HL-60 (cell line): ENCODE measurements at regions not wholly inside any gene's neighbourhood (a gene's known extent, or its start where the extent isn't known, plus 50 kb on each side); places are given as distances from the start of the nearest gene placed in this dataset.

Experiments
- DNase-seq, 2 experiments: peaks; one replicate each; pipeline ENCODE4 v3.0.0-alpha.2; 2010 to 2020; ENCODE audit warnings: low read depth in 1 of 2, low spot score in 1 of 2
- H3K27ac ChIP-seq: fragments of 250-450 bp; sonication (Bioruptor Pico); replicated peaks from 2 replicates; pipeline ENCODE4 v1.5.1; 2020; ENCODE audit warnings: mild to moderate bottlenecking, moderate library complexity
- H3K27me3 ChIP-seq: fragments of 250-450 bp; sonication (Bioruptor Pico); 2 replicates; pipeline ENCODE4 v1.5.1; 2021; ENCODE audit warnings: mild to moderate bottlenecking, moderate library complexity; ENCODE audit not compliant: insufficient read depth, poor library complexity, severe bottlenecking
- H3K4me3 ChIP-seq: replicated peaks from 2 replicates; pipeline ENCODE4 v1.5.1; 2011; ENCODE audit warnings: mild to moderate bottlenecking, control low read depth, low read length; ENCODE audit not compliant: insufficient read depth
- GABPA ChIP-seq: IDR thresholded peaks from 2 replicates; pipeline ENCODE4 v1.6.1; 2012; ENCODE audit warnings: low read depth
- POLR2AphosphoS5 ChIP-seq: IDR thresholded peaks from 2 replicates; pipeline ENCODE4 v1.6.1; 2012; ENCODE audit warnings: low read depth
- SPI1 ChIP-seq: IDR thresholded peaks from 2 replicates; pipeline ENCODE4 v1.6.1; 2012; ENCODE audit warnings: low read depth, mild to moderate bottlenecking, borderline replicate concordance
- TF ChIP-seq, protein P1 (sequence below): IDR thresholded peaks from 2 replicates; pipeline ENCODE4 v1.6.1; 2012; ENCODE audit warnings: low read depth; ENCODE audit not compliant: insufficient replicate concordance
- TF ChIP-seq, protein P2 (sequence below): IDR thresholded peaks from one replicate; pipeline ENCODE4 v1.5.1; 2011; ENCODE audit warnings: low read length, control low read depth, inconsistent platforms; ENCODE audit not compliant: insufficient read depth

DNA sequence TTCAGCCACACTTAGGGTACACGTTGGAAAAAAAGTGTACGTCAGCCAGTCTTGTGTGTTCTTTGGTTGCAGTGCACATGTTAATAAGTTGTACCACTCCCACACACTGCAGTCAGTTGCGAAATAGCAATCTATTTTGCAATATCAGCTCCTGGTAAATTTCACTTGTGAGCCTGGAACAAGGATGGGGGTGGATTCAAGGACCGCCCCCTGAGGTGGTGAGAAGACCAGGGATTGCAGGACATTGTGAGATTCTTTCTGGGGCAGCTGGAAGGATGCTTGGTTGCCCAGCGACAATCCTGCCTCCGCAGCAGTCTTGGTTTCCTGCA lies 78.6 kb upstream of the ZFHX3 start:
- H3K27me3 ChIP-seq = no peaks in the 10 kb centered on the region
- TF ChIP-seq, protein P1, sequence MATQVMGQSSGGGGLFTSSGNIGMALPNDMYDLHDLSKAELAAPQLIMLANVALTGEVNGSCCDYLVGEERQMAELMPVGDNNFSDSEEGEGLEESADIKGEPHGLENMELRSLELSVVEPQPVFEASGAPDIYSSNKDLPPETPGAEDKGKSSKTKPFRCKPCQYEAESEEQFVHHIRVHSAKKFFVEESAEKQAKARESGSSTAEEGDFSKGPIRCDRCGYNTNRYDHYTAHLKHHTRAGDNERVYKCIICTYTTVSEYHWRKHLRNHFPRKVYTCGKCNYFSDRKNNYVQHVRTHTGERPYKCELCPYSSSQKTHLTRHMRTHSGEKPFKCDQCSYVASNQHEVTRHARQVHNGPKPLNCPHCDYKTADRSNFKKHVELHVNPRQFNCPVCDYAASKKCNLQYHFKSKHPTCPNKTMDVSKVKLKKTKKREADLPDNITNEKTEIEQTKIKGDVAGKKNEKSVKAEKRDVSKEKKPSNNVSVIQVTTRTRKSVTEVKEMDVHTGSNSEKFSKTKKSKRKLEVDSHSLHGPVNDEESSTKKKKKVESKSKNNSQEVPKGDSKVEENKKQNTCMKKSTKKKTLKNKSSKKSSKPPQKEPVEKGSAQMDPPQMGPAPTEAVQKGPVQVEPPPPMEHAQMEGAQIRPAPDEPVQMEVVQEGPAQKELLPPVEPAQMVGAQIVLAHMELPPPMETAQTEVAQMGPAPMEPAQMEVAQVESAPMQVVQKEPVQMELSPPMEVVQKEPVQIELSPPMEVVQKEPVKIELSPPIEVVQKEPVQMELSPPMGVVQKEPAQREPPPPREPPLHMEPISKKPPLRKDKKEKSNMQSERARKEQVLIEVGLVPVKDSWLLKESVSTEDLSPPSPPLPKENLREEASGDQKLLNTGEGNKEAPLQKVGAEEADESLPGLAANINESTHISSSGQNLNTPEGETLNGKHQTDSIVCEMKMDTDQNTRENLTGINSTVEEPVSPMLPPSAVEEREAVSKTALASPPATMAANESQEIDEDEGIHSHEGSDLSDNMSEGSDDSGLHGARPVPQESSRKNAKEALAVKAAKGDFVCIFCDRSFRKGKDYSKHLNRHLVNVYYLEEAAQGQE = no peak
- TF ChIP-seq SPI1 (no peak), POLR2AphosphoS5 (no peak), GABPA (no peak)
- TF ChIP-seq, protein P2, sequence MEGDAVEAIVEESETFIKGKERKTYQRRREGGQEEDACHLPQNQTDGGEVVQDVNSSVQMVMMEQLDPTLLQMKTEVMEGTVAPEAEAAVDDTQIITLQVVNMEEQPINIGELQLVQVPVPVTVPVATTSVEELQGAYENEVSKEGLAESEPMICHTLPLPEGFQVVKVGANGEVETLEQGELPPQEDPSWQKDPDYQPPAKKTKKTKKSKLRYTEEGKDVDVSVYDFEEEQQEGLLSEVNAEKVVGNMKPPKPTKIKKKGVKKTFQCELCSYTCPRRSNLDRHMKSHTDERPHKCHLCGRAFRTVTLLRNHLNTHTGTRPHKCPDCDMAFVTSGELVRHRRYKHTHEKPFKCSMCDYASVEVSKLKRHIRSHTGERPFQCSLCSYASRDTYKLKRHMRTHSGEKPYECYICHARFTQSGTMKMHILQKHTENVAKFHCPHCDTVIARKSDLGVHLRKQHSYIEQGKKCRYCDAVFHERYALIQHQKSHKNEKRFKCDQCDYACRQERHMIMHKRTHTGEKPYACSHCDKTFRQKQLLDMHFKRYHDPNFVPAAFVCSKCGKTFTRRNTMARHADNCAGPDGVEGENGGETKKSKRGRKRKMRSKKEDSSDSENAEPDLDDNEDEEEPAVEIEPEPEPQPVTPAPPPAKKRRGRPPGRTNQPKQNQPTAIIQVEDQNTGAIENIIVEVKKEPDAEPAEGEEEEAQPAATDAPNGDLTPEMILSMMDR = no peak
- DNase-seq = peak in 1 of 2 experiments; percentile 90

DNA sequence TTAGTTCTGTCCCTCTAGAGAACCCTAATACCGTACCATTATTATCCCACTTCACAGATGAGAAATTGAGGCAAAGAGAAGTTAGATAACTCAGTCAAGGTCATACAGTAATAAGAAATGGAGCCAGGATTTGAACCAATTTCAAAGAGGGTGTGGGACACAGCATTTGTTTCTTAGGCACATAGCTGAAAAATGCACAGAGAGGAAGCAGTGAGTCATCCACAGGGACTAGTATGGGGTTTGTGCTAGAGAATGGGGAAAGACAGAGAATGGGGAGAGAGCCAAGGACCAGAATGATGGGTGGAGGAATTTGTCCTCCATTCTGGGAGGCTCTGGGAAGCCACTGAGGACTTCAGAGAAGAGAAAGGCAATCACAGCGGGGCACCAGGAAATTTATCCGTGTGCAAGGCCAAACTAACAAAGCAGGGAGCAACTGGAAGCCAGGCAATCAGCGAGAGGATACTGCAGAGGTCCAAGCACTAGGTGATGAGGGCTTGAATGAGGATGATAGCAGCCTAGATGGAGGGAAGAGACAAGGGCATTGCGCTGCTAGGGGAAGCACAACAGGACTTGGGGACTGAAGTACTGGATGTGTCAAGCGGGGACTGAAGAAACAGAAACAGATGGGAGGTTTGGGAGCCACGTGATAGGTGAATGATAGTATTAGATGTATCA lies 78.1 kb upstream of the ZFHX3 start:
- Histone ChIP-seq H3K4me3 (no peak overlapping the region), H3K27me3 (no peaks in the 10 kb centered on the region), H3K27ac (no peak overlapping the region)
- no peak for TF ChIP-seq SPI1
- TF ChIP-seq, protein P2 = no peak
- TF ChIP-seq, protein P1 = no peak
- peak in 1 of 2 experiments; percentile 35 for DNase-seq

More for the DNA sequence above, 78.6 kb upstream of the ZFHX3 start:
- H3K27ac ChIP-seq = no peak overlapping the region
- H3K4me3 ChIP-seq = no peak overlapping the region

DNA sequence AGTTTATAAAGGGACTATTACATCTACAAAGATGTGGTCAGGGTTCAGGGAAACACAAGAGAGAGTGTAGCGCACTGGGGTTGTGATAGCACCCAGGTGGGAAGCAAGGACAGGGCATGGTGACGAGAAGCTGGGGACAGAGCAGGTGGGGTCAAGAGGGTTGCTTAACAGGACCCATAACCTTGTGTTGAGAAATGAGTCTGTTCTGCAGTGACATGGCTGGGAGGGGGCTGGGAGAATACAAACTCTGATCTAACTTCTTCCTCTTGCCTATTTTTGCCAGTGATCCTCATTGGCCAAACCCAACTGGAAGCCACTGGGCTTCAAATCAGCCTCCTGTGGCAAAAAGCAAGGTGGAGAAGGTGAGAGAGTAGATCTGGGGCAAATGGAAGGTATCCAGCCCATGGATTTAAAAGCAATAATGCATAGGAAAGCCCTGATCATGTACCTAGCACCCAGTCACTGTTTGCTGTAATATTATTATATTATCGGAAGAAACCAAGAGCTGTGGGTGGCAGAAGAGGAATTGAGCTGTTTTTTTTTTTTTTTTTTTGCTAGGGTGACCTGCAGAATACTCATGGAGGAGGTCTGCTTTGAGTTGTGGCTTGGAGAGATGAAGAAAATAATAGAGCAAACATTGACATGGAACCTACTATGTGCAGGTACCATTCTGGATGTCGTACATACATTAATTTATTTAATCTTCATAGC lies 76.9 kb upstream of the ZFHX3 start:
- Histone ChIP-seq H3K27me3 (no peaks in the 10 kb centered on the region), H3K4me3 (no peak overlapping the region), H3K27ac (no peak overlapping the region)
- TF ChIP-seq POLR2AphosphoS5 (no peak), SPI1 (no peak), GABPA (no peak)
- TF ChIP-seq, protein P2 = no peak
- TF ChIP-seq, protein P1 = no peak
- peak; percentile 34 to 41 for DNase-seq
